ENCODE measurements at regions not wholly inside any gene's neighbourhood (a gene's known extent, or its start where the extent isn't known, plus 50 kb on each side); places are given as distances from the start of the nearest gene placed in this dataset.

- H3K4me1 ChIP-seq = no peaks in the 10 kb centered on the region
- TF ChIP-seq CTCF (IDR thresholded peaks at IDR 0.05) = no peak
- no peak for TF ChIP-seq EP300 (IDR thresholded peaks at IDR 0.05)
- no peak for TF ChIP-seq POLR2A (IDR thresholded peaks at IDR 0.05)
These were observed 97.3 kb downstream of the MTNR1A start for GRCh38 chr4:186458050-186458449.

GRCh38 chr4:186451982-186452381, 103.4 kb downstream of the MTNR1A start:
- no peaks in the 10 kb centered on the region for H3K36me3 ChIP-seq
- peaks cover 0 to 34% (median 5%) of the 10 kb centered on the region in 4 donors for H3K9me3 ChIP-seq
- H3K27me3 ChIP-seq = no peaks in the 10 kb centered on the region
- WGBS, 2 donors = 83 to 87% methylated on average over 2 of the region's 2 CpGs
- no peak overlapping the region for H3K27ac ChIP-seq
- no peaks in the 10 kb centered on the region for H3K4me1 ChIP-seq
- H3K4me3 ChIP-seq = no peak overlapping the region
- no peak for DNase-seq (ENCODE audit: low spot score in 2 of 2)
- TF ChIP-seq CTCF (IDR thresholded peaks at IDR 0.05) = no peak
- TF ChIP-seq POLR2A (IDR thresholded peaks at IDR 0.05) = no peak
- no peak for TF ChIP-seq EP300 (IDR thresholded peaks at IDR 0.05)

More at GRCh38 chr4:186458050-186458449, 97.3 kb downstream of the MTNR1A start:
- H3K36me3 ChIP-seq = no peaks in the 10 kb centered on the region
- H3K27ac ChIP-seq = no peak overlapping the region
- no peak for DNase-seq (ENCODE audit: low spot score in 2 of 2)
- WGBS, 2 donors = 76 to 81% methylated on average over 5 of the region's 5 CpGs
- H3K9me3 ChIP-seq = peaks cover 0 to 3% (median 0%) of the 10 kb centered on the region in 4 donors
- H3K4me3 ChIP-seq = no peak overlapping the region
- no peaks in the 10 kb centered on the region for H3K27me3 ChIP-seq

GRCh38 chr4:186449954-186450353, 105.4 kb downstream of the MTNR1A start:
- H3K4me3 ChIP-seq = no peak overlapping the region
- no peaks in the 10 kb centered on the region for H3K27me3 ChIP-seq
- H3K27ac ChIP-seq = no peak overlapping the region
- H3K36me3 ChIP-seq = no peaks in the 10 kb centered on the region
- 86 to 91% methylated on average over 8 of the region's 8 CpGs for WGBS, 2 donors
- H3K9me3 ChIP-seq = peaks cover 0 to 34% (median 5%) of the 10 kb centered on the region in 4 donors
- TF ChIP-seq POLR2A (IDR thresholded peaks at IDR 0.05) (no peak), CTCF (IDR thresholded peaks at IDR 0.05) (no peak), EP300 (IDR thresholded peaks at IDR 0.05) (no peak)
- no peak for DNase-seq (ENCODE audit: low spot score in 2 of 2)
- H3K4me1 ChIP-seq = no peaks in the 10 kb centered on the region

- 47 to 57% methylated on average over 5 of the region's 5 CpGs for WGBS, 2 donors
- no peak for DNase-seq (ENCODE audit: low spot score in 2 of 2)
- Histone ChIP-seq H3K4me1 (no peaks in the 10 kb centered on the region), H3K27ac (no peak overlapping the region), H3K4me3 (no peak overlapping the region), H3K9me3 (peaks cover 0 to 2% (median 0%) of the 10 kb centered on the region in 4 donors), H3K36me3 (no peaks in the 10 kb centered on the region), H3K27me3 (no peaks in the 10 kb centered on the region)
- TF ChIP-seq EP300 (IDR thresholded peaks at IDR 0.05) (no peak), POLR2A (IDR thresholded peaks at IDR 0.05) (no peak), CTCF (IDR thresholded peaks at IDR 0.05) (no peak)
These were observed 110.3 kb downstream of the MTNR1A start for GRCh38 chr4:186445040-186445439.

- H3K27me3 ChIP-seq = no peaks in the 10 kb centered on the region
- H3K36me3 ChIP-seq = no peaks in the 10 kb centered on the region
- 83 to 93% methylated on average over 2 of the region's 2 CpGs for WGBS, 2 donors
- no peaks in the 10 kb centered on the region for H3K4me1 ChIP-seq
- H3K27ac ChIP-seq = no peak overlapping the region
- DNase-seq (ENCODE audit: low spot score in 2 of 2) = no peak
- H3K9me3 ChIP-seq = peaks cover 0 to 16% (median 0%) of the 10 kb centered on the region in 4 donors
- no peak overlapping the region for H3K4me3 ChIP-seq
- TF ChIP-seq POLR2A (IDR thresholded peaks at IDR 0.05) = no peak
- TF ChIP-seq EP300 (IDR thresholded peaks at IDR 0.05) = no peak
These were observed 113.9 kb downstream of the MTNR1A start for GRCh38 chr4:186441502-186441901.

- WGBS, 2 donors = 89 to 90% methylated on average over 13 of the region's 13 CpGs
- peaks cover 0 to 3% (median 0%) of the 10 kb centered on the region in 4 donors for H3K9me3 ChIP-seq
- no peak for DNase-seq (ENCODE audit: low spot score in 2 of 2)
These were observed 126.9 kb downstream of the MTNR1A start for GRCh38 chr4:186428481-186428880.

More at GRCh38 chr4:186428481-186428880, 126.9 kb downstream of the MTNR1A start:
- Histone ChIP-seq H3K4me3 (no peak overlapping the region), H3K4me1 (no peaks in the 10 kb centered on the region), H3K27me3 (no peaks in the 10 kb centered on the region), H3K36me3 (no peaks in the 10 kb centered on the region), H3K27ac (no peak overlapping the region)
- TF ChIP-seq POLR2A (IDR thresholded peaks at IDR 0.05) (no peak), EP300 (IDR thresholded peaks at IDR 0.05) (no peak)
